Upper lobe of left lung (tissue), 4 donors: ENCODE measurements at regions not wholly inside any gene's neighbourhood (a gene's known extent, or its start where the extent isn't known, plus 50 kb on each side); places are given as distances from the start of the nearest gene placed in this dataset.

Experiments
- EP300 ChIP-seq, 4 donors: sonication (generic); formaldehyde crosslinking; IDR thresholded peaks; one replicate each; pipeline ENCODE4 v1.5.1; 2017; ENCODE audit warnings: antibody characterized with exemption in 4 of 4, control low read depth in 2 of 4
- POLR2AphosphoS5 ChIP-seq, 2 donors: sonication (generic); formaldehyde crosslinking; IDR thresholded peaks; one replicate each; pipeline ENCODE4 v1.5.1; 2017; ENCODE audit warnings: antibody characterized with exemption in 2 of 2
- TF ChIP-seq, protein P1 (sequence below), 6 experiments: fragments of 450-650 bp in 4 of 6; fragments of 200-600 bp in 2 of 6; sonication (generic) in 2 of 6; IDR thresholded peaks; one replicate each; pipeline ENCODE4 v1.5.1; 2016 to 2019; ENCODE audit warnings: antibody characterized with exemption in 6 of 6

DNA sequence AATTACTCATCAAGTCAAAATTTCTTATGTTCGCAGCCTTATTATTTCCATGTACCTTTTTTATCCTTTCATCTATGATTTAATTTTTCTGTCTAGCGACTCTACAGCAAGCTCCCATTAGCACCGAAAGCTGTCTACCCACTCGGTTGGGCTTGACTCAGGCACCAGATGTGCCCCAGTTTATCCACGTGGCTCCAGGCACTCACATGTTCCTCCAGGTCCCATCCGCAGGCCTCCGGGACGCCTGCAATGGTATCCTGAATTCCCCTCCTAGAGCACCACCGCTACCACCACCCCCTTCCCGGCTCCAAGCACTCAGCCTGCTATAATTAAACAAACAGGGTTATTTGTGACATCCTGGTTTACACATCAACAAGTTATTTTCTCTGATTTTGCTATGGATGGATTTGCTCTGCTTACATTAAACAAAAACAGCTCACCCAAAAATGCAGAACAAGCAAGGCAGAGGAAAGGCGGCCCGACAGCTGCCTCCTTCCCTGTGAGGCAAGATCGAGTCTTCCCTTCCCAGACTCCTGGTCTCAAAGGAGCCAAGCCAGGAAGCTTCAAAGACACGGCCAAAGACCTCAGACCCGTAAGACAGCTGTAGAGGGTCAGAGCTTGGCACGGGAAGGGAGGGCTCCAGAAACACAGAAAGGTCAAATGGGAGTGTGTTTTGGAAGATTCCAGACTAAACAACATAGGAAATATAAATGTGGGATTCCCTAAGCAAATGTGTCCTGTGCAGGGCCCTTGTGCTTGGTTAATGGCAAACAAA is 253.8 kb downstream of the TTC8 start:
- TF ChIP-seq, protein P1, sequence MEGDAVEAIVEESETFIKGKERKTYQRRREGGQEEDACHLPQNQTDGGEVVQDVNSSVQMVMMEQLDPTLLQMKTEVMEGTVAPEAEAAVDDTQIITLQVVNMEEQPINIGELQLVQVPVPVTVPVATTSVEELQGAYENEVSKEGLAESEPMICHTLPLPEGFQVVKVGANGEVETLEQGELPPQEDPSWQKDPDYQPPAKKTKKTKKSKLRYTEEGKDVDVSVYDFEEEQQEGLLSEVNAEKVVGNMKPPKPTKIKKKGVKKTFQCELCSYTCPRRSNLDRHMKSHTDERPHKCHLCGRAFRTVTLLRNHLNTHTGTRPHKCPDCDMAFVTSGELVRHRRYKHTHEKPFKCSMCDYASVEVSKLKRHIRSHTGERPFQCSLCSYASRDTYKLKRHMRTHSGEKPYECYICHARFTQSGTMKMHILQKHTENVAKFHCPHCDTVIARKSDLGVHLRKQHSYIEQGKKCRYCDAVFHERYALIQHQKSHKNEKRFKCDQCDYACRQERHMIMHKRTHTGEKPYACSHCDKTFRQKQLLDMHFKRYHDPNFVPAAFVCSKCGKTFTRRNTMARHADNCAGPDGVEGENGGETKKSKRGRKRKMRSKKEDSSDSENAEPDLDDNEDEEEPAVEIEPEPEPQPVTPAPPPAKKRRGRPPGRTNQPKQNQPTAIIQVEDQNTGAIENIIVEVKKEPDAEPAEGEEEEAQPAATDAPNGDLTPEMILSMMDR (IDR thresholded peaks at IDR 0.05): no peak
- no peak for TF ChIP-seq EP300 (IDR thresholded peaks at IDR 0.05)
- no peak for TF ChIP-seq POLR2AphosphoS5 (IDR thresholded peaks at IDR 0.05)
